ENCODE measurements at regions not wholly inside any gene's neighbourhood (a gene's known extent, or its start where the extent isn't known, plus 50 kb on each side); places are given as distances from the start of the nearest gene placed in this dataset.

DNA sequence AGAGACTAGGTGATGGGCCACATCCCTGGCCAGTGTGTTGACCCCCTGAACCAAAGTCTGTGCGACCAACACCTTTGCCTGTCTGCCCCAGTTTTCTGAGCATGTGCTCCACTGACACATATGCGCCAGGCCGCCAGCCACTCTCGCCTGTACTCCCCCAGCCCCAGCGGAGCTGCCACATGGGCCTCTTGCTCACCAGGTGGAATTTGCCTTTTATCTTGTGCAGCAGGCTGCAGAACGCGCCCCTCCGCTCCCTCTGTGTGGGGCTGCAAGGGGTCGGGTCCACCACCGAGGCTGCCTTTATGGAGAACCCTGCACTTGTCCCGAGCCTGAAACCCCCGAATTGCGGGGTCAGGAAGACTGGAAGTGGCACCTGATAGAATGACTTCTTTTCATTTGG is 405.7 kb upstream of the NPAP1 start:
- TF ChIP-seq, protein P1, sequence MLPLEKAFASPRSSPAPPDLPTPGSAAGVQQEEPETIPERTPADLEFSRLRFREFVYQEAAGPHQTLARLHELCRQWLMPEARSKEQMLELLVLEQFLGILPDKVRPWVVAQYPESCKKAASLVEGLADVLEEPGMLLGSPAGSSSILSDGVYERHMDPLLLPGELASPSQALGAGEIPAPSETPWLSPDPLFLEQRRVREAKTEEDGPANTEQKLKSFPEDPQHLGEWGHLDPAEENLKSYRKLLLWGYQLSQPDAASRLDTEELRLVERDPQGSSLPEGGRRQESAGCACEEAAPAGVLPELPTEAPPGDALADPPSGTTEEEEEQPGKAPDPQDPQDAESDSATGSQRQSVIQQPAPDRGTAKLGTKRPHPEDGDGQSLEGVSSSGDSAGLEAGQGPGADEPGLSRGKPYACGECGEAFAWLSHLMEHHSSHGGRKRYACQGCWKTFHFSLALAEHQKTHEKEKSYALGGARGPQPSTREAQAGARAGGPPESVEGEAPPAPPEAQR (CRISPR knock-in tag; IDR thresholded peaks at IDR 0.05) = no peak
- TF ChIP-seq, protein P2, sequence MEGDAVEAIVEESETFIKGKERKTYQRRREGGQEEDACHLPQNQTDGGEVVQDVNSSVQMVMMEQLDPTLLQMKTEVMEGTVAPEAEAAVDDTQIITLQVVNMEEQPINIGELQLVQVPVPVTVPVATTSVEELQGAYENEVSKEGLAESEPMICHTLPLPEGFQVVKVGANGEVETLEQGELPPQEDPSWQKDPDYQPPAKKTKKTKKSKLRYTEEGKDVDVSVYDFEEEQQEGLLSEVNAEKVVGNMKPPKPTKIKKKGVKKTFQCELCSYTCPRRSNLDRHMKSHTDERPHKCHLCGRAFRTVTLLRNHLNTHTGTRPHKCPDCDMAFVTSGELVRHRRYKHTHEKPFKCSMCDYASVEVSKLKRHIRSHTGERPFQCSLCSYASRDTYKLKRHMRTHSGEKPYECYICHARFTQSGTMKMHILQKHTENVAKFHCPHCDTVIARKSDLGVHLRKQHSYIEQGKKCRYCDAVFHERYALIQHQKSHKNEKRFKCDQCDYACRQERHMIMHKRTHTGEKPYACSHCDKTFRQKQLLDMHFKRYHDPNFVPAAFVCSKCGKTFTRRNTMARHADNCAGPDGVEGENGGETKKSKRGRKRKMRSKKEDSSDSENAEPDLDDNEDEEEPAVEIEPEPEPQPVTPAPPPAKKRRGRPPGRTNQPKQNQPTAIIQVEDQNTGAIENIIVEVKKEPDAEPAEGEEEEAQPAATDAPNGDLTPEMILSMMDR (IDR thresholded peaks at IDR 0.05) = no peak
- TF ChIP-seq KAT7 (CRISPR knock-in tag; IDR thresholded peaks at IDR 0.05; ENCODE audit: borderline replicate concordance) (no peak), ZNF263 (CRISPR knock-in tag; IDR thresholded peaks at IDR 0.05; ENCODE audit: low read depth) (no peak), CREM (CRISPR knock-in tag; IDR thresholded peaks at IDR 0.05) (no peak)
